ENCODE measurements at regions not wholly inside any gene's neighbourhood (a gene's known extent, or its start where the extent isn't known, plus 50 kb on each side); places are given as distances from the start of the nearest gene placed in this dataset.

DNA sequence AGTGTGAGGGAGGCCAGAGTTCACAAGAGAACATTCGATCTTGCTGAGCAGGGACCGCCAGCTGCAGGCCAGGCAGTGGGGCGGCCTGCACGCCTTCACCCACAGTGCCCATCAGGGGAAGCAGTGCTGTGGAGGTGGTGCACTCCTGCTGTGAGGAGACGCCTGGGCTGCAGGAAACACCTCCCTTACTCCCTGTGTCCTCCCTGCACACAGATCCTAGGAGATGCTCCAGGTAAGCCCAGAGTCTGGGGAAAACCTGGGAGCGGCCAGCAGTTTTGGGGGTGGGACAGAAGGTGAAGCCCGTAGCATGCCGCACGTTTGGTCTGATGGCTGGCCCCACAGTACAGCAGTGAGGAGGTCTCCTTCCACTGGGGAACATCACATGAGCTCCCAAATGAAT is 180.8 kb upstream of the RAB6C start:
- TF ChIP-seq, protein P1, sequence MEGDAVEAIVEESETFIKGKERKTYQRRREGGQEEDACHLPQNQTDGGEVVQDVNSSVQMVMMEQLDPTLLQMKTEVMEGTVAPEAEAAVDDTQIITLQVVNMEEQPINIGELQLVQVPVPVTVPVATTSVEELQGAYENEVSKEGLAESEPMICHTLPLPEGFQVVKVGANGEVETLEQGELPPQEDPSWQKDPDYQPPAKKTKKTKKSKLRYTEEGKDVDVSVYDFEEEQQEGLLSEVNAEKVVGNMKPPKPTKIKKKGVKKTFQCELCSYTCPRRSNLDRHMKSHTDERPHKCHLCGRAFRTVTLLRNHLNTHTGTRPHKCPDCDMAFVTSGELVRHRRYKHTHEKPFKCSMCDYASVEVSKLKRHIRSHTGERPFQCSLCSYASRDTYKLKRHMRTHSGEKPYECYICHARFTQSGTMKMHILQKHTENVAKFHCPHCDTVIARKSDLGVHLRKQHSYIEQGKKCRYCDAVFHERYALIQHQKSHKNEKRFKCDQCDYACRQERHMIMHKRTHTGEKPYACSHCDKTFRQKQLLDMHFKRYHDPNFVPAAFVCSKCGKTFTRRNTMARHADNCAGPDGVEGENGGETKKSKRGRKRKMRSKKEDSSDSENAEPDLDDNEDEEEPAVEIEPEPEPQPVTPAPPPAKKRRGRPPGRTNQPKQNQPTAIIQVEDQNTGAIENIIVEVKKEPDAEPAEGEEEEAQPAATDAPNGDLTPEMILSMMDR (IDR thresholded peaks at IDR 0.05) = no peak
- TF ChIP-seq POLR2A (IDR thresholded peaks at IDR 0.05) = no peak
